ENCODE measurements at regions not wholly inside any gene's neighbourhood (a gene's known extent, or its start where the extent isn't known, plus 50 kb on each side); places are given as distances from the start of the nearest gene placed in this dataset.
A peak's percentile ranks its signal among the peaks of the same experiment; 100 is the strongest.

- Histone ChIP-seq H3K9ac (ENCODE audit: low read depth in 1 of 2, low read length in 2 of 2) (peak overlapping the region in 1 of 2 donors; percentile 48), H3K27me3 (ENCODE audit: control insufficient read depth in 1 of 2, insufficient read depth in 2 of 2, low read length in 2 of 2) (no peaks in the 10 kb centered on the region), H3K27ac (ENCODE audit: low read depth, low read length) (peak overlapping the region; percentile 43), H3K36me3 (ENCODE audit: control insufficient read depth in 1 of 2, insufficient read depth in 2 of 2, low read length in 2 of 2) (no peaks in the 10 kb centered on the region), H3K4me3 (ENCODE audit: low read depth in 1 of 2, low read length in 2 of 2) (peak overlapping the region in 1 of 2 donors; percentile 1), H3K4me1 (ENCODE audit: control insufficient read depth in 1 of 2, insufficient read depth in 2 of 2, low read length in 2 of 2) (peaks cover 54 to 70% of the 10 kb centered on the region in 2 donors), H3K9me3 (ENCODE audit: control insufficient read depth in 1 of 2, low read length in 2 of 2) (no peaks in the 10 kb centered on the region)
Measured at GRCh38 chr14:100406505-100407131, 83.5 kb downstream of the SLC25A47 start.

- Histone ChIP-seq H3K4me3 (ENCODE audit: low read depth in 1 of 2, low read length in 2 of 2) (no peak overlapping the region), H3K27me3 (ENCODE audit: control insufficient read depth in 1 of 2, insufficient read depth in 2 of 2, low read length in 2 of 2) (no peaks in the 10 kb centered on the region), H3K9ac (ENCODE audit: low read depth in 1 of 2, low read length in 2 of 2) (peak overlapping the region; percentile 27 to 48), H3K4me1 (ENCODE audit: control insufficient read depth in 1 of 2, insufficient read depth in 2 of 2, low read length in 2 of 2) (peaks cover 54 to 64% of the 10 kb centered on the region in 2 donors), H3K27ac (ENCODE audit: low read depth, low read length) (peak overlapping the region; percentile 10), H3K36me3 (ENCODE audit: control insufficient read depth in 1 of 2, insufficient read depth in 2 of 2, low read length in 2 of 2) (no peaks in the 10 kb centered on the region), H3K9me3 (ENCODE audit: control insufficient read depth in 1 of 2, low read length in 2 of 2) (no peaks in the 10 kb centered on the region)
Measured at GRCh38 chr14:100407376-100408102, 84.4 kb downstream of the SLC25A47 start.

GRCh38 chr14:100408350-100409002, 85.3 kb downstream of the SLC25A47 start:
- Histone ChIP-seq H3K4me3 (ENCODE audit: low read depth in 1 of 2, low read length in 2 of 2) (no peak overlapping the region), H3K27ac (ENCODE audit: low read depth, low read length) (no peak overlapping the region), H3K9ac (ENCODE audit: low read depth in 1 of 2, low read length in 2 of 2) (peak overlapping the region in 1 of 2 donors; percentile 27), H3K27me3 (ENCODE audit: control insufficient read depth in 1 of 2, insufficient read depth in 2 of 2, low read length in 2 of 2) (no peaks in the 10 kb centered on the region), H3K9me3 (ENCODE audit: control insufficient read depth in 1 of 2, low read length in 2 of 2) (no peaks in the 10 kb centered on the region), H3K4me1 (ENCODE audit: control insufficient read depth in 1 of 2, insufficient read depth in 2 of 2, low read length in 2 of 2) (peaks cover 52 to 56% of the 10 kb centered on the region in 2 donors), H3K36me3 (ENCODE audit: control insufficient read depth in 1 of 2, insufficient read depth in 2 of 2, low read length in 2 of 2) (no peaks in the 10 kb centered on the region)

GRCh38 chr14:100409003-100409360, 85.8 kb downstream of the SLC25A47 start:
- H3K9ac ChIP-seq (ENCODE audit: low read depth in 1 of 2, low read length in 2 of 2), result no peak overlapping the region
- no peak overlapping the region for H3K27ac ChIP-seq (ENCODE audit: low read depth, low read length)
- H3K9me3 ChIP-seq (ENCODE audit: control insufficient read depth in 1 of 2, low read length in 2 of 2), result no peaks in the 10 kb centered on the region
- H3K4me3 ChIP-seq (ENCODE audit: low read depth in 1 of 2, low read length in 2 of 2), result no peak overlapping the region
- H3K27me3 ChIP-seq (ENCODE audit: control insufficient read depth in 1 of 2, insufficient read depth in 2 of 2, low read length in 2 of 2), result no peaks in the 10 kb centered on the region
- no peaks in the 10 kb centered on the region for H3K36me3 ChIP-seq (ENCODE audit: control insufficient read depth in 1 of 2, insufficient read depth in 2 of 2, low read length in 2 of 2)
- H3K4me1 ChIP-seq (ENCODE audit: control insufficient read depth in 1 of 2, insufficient read depth in 2 of 2, low read length in 2 of 2), result peaks cover 47 to 52% of the 10 kb centered on the region in 2 donors

- Histone ChIP-seq H3K4me3 (ENCODE audit: low read depth in 1 of 2, low read length in 2 of 2) (no peak overlapping the region), H3K9me3 (ENCODE audit: control insufficient read depth in 1 of 2, low read length in 2 of 2) (no peaks in the 10 kb centered on the region), H3K27me3 (ENCODE audit: control insufficient read depth in 1 of 2, insufficient read depth in 2 of 2, low read length in 2 of 2) (no peaks in the 10 kb centered on the region), H3K27ac (ENCODE audit: low read depth, low read length) (no peak overlapping the region), H3K4me1 (ENCODE audit: control insufficient read depth in 1 of 2, insufficient read depth in 2 of 2, low read length in 2 of 2) (peaks cover 41 to 45% of the 10 kb centered on the region in 2 donors), H3K36me3 (ENCODE audit: control insufficient read depth in 1 of 2, insufficient read depth in 2 of 2, low read length in 2 of 2) (no peaks in the 10 kb centered on the region), H3K9ac (ENCODE audit: low read depth in 1 of 2, low read length in 2 of 2) (no peak overlapping the region)
Measured at GRCh38 chr14:100409651-100410050, 86.5 kb downstream of the SLC25A47 start.

- no peaks in the 10 kb centered on the region for H3K9me3 ChIP-seq (ENCODE audit: control insufficient read depth in 1 of 2, low read length in 2 of 2)
- H3K4me3 ChIP-seq (ENCODE audit: low read depth in 1 of 2, low read length in 2 of 2), result no peak overlapping the region
- peaks cover 39 to 42% of the 10 kb centered on the region in 2 donors for H3K4me1 ChIP-seq (ENCODE audit: control insufficient read depth in 1 of 2, insufficient read depth in 2 of 2, low read length in 2 of 2)
- no peaks in the 10 kb centered on the region for H3K36me3 ChIP-seq (ENCODE audit: control insufficient read depth in 1 of 2, insufficient read depth in 2 of 2, low read length in 2 of 2)
- no peak overlapping the region for H3K9ac ChIP-seq (ENCODE audit: low read depth in 1 of 2, low read length in 2 of 2)
- H3K27me3 ChIP-seq (ENCODE audit: control insufficient read depth in 1 of 2, insufficient read depth in 2 of 2, low read length in 2 of 2), result no peaks in the 10 kb centered on the region
- no peak overlapping the region for H3K27ac ChIP-seq (ENCODE audit: low read depth, low read length)
Measured at GRCh38 chr14:100410056-100410565, 87.0 kb downstream of the SLC25A47 start.

- Histone ChIP-seq H3K27me3 (ENCODE audit: control insufficient read depth in 1 of 2, insufficient read depth in 2 of 2, low read length in 2 of 2) (no peaks in the 10 kb centered on the region), H3K36me3 (ENCODE audit: control insufficient read depth in 1 of 2, insufficient read depth in 2 of 2, low read length in 2 of 2) (no peaks in the 10 kb centered on the region), H3K4me3 (ENCODE audit: low read depth in 1 of 2, low read length in 2 of 2) (no peak overlapping the region), H3K9ac (ENCODE audit: low read depth in 1 of 2, low read length in 2 of 2) (no peak overlapping the region), H3K27ac (ENCODE audit: low read depth, low read length) (no peak overlapping the region), H3K4me1 (ENCODE audit: control insufficient read depth in 1 of 2, insufficient read depth in 2 of 2, low read length in 2 of 2) (peaks cover 15 to 18% of the 10 kb centered on the region in 2 donors), H3K9me3 (ENCODE audit: control insufficient read depth in 1 of 2, low read length in 2 of 2) (no peaks in the 10 kb centered on the region)
Measured at GRCh38 chr14:100413699-100414098, 90.6 kb downstream of the SLC25A47 start.

- Histone ChIP-seq H3K27ac (ENCODE audit: low read depth, low read length) (no peak overlapping the region), H3K4me3 (ENCODE audit: low read depth in 1 of 2, low read length in 2 of 2) (no peak overlapping the region), H3K27me3 (ENCODE audit: control insufficient read depth in 1 of 2, insufficient read depth in 2 of 2, low read length in 2 of 2) (no peaks in the 10 kb centered on the region), H3K9ac (ENCODE audit: low read depth in 1 of 2, low read length in 2 of 2) (no peak overlapping the region), H3K9me3 (ENCODE audit: control insufficient read depth in 1 of 2, low read length in 2 of 2) (no peaks in the 10 kb centered on the region), H3K4me1 (ENCODE audit: control insufficient read depth in 1 of 2, insufficient read depth in 2 of 2, low read length in 2 of 2) (peaks cover 10 to 11% of the 10 kb centered on the region in 2 donors), H3K36me3 (ENCODE audit: control insufficient read depth in 1 of 2, insufficient read depth in 2 of 2, low read length in 2 of 2) (no peaks in the 10 kb centered on the region)
Measured at GRCh38 chr14:100415226-100415625, 92.1 kb downstream of the SLC25A47 start.

GRCh38 chr14:100416081-100416680, 93.0 kb downstream of the SLC25A47 start:
- Histone ChIP-seq H3K4me3 (ENCODE audit: low read depth in 1 of 2, low read length in 2 of 2) (no peak overlapping the region), H3K4me1 (ENCODE audit: control insufficient read depth in 1 of 2, insufficient read depth in 2 of 2, low read length in 2 of 2) (peaks cover 10% of the 10 kb centered on the region in 2 donors), H3K9ac (ENCODE audit: low read depth in 1 of 2, low read length in 2 of 2) (no peak overlapping the region), H3K27me3 (ENCODE audit: control insufficient read depth in 1 of 2, insufficient read depth in 2 of 2, low read length in 2 of 2) (no peaks in the 10 kb centered on the region), H3K9me3 (ENCODE audit: control insufficient read depth in 1 of 2, low read length in 2 of 2) (no peaks in the 10 kb centered on the region), H3K27ac (ENCODE audit: low read depth, low read length) (no peak overlapping the region), H3K36me3 (ENCODE audit: control insufficient read depth in 1 of 2, insufficient read depth in 2 of 2, low read length in 2 of 2) (no peaks in the 10 kb centered on the region)

All from duodenal mucosa (tissue), 2 donors.